Skeletal muscle satellite cell (primary cell): ENCODE measurements at regions not wholly inside any gene's neighbourhood (a gene's known extent, or its start where the extent isn't known, plus 50 kb on each side); places are given as distances from the start of the nearest gene placed in this dataset. TPM values are rescaled to one million over a fixed set of nuclear protein-coding genes. Genes with fewer than 3 reads are reported as not detected.

Experiments
- H3K27me3 ChIP-seq: 2 replicates; pipeline ENCODE4 v1.7.0; 2013; ENCODE audit warnings: low read length; ENCODE audit not compliant: control insufficient read depth, insufficient read depth
- H3K36me3 ChIP-seq: 2 replicates; pipeline ENCODE4 v1.7.0; 2013; ENCODE audit warnings: mild to moderate bottlenecking, control low read depth, low read length; ENCODE audit not compliant: insufficient read depth
- H3K4me1 ChIP-seq: 2 replicates; pipeline ENCODE4 v1.7.0; 2013; ENCODE audit warnings: low read length; ENCODE audit not compliant: control insufficient read depth, insufficient read depth
- H3K4me2 ChIP-seq: 2 replicates; pipeline ENCODE4 v1.7.0; 2013; ENCODE audit warnings: mild to moderate bottlenecking, low read length
- H3K4me3 ChIP-seq: 2 replicates; pipeline ENCODE4 v1.7.0; 2013; ENCODE audit warnings: low read length
- H3K9ac ChIP-seq: 2 replicates; pipeline ENCODE4 v1.7.0; 2013; ENCODE audit warnings: mild to moderate bottlenecking, low read depth, low read length, moderate library complexity
- H3K9me3 ChIP-seq: replicated peaks from 2 replicates; pipeline ENCODE4 v1.7.0; 2013; ENCODE audit warnings: mild to moderate bottlenecking, control low read depth, low read length
- small RNA-seq: library from RNA; depleted of rRNA; stranded (forward); fragments of <200 nt; gene quantifications from one replicate; pipeline ENCODE3, GENCODE V24; 2012

DNA sequence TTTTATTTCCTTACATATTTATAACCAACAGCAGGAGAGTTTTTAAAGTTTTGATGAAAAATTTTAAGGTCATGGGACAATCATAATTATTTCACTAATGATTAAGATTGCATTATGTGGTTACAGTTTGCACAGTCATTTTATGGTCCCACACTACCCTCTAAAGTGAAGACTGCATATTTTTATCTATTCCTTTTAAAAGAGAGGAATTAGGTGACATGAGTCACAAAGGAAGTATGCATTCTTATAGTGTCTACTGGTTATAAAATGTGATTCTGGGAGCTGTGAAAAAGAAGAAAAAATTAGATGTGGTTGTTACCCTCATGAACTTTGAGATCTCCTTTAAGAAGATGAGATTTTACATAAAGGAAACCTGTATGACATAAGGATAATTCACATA is 87.9 kb upstream of the GRIA1 start:
- Histone ChIP-seq H3K9me3 (no peaks in the 10 kb centered on the region), H3K36me3 (no peaks in the 10 kb centered on the region), H3K4me1 (peaks cover 17% of the 10 kb centered on the region), H3K27me3 (no peaks in the 10 kb centered on the region), H3K9ac (peak overlapping the region; percentile 16), H3K4me2 (no peak overlapping the region), H3K4me3 (no peak overlapping the region)

DNA sequence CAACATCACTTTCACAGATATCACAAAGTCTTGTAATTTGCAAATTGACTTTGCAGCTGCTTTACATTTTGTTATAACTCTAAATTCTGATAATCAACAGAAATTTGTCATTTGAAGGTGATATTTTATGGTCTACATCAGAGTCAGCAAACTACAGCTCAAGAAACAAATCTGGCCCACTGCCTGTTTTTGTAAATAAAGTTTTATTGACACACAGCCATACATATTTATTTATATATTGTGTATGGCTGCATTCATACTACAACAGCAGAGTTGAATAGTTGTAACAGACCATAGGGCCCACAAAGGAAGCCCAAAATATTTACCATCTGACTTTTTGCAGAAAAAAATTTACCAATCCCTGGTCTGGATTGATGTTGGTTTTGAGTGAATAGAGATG is 87.0 kb upstream of the GRIA1 start:
- Histone ChIP-seq H3K9ac (no peak overlapping the region), H3K4me2 (no peak overlapping the region), H3K9me3 (no peaks in the 10 kb centered on the region), H3K36me3 (no peaks in the 10 kb centered on the region), H3K27me3 (no peaks in the 10 kb centered on the region), H3K4me3 (no peak overlapping the region), H3K4me1 (peaks cover 17% of the 10 kb centered on the region)

DNA sequence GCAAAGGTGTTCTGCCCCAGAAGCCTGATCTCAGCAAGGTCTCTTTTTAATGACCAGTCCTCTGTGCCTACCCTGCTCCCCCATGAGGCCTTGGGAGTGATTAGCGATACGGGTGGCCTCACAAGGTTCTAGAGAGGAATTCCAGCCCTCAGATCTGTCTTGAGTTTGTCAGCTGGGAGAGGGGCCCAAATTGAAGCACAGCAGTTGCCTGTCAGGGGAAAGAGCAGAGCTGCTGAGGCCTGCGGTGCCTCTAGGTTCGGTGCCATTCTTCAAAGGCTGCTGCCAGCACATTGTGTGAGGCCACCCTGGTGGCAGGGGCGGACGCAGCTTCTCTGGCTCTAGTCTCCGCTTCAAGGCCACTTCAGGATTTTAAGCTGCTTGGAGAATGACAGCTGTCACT is 85.7 kb upstream of the GRIA1 start:
- Histone ChIP-seq H3K9me3 (no peaks in the 10 kb centered on the region), H3K4me2 (no peak overlapping the region), H3K4me3 (no peak overlapping the region), H3K4me1 (peaks cover 17% of the 10 kb centered on the region), H3K9ac (no peak overlapping the region), H3K36me3 (no peaks in the 10 kb centered on the region), H3K27me3 (no peaks in the 10 kb centered on the region)

DNA sequence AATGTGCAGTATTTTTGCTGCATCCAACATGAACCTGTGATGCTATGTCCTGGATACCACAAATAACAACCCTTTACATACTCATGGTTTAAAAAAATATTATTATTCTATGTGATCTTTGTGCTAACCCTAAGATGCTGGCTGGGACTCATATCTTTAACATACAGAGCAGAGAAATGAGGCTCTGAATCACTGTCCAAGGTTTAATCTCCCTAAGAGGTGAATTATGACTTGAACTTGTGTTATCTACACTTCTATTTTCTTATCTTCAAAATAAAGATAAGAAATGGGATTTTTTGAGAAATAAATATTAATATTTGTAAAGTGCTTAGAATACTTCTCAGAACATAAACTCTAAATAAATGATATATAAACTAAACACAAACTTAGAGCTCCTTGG is 68.8 kb upstream of the GRIA1 start:
- Histone ChIP-seq H3K27me3 (no peaks in the 10 kb centered on the region), H3K4me3 (no peak overlapping the region), H3K4me1 (no peaks in the 10 kb centered on the region), H3K9me3 (no peaks in the 10 kb centered on the region), H3K36me3 (no peaks in the 10 kb centered on the region), H3K4me2 (no peak overlapping the region), H3K9ac (no peak overlapping the region)

DNA sequence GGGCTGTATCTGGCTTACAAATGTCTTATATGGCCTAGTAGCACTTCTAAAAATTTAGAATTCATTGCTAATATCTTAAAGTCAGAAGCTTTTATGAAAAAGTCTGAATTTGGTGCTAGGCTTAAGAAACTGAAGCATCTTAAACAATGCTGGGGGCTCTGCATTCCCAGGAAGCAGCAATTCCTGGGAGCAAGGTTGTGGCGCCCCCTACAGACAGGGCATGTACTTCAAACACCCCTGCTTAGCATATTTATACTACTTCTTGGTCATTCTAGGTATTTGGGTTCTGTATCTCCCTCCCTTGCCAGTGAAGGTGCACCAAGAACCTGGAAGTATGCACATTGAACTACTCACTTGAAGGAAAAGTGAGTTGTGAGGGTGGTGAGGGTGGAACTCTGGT is 64.6 kb upstream of the GRIA1 start:
- Histone ChIP-seq H3K4me1 (no peaks in the 10 kb centered on the region), H3K4me3 (no peak overlapping the region), H3K9me3 (no peaks in the 10 kb centered on the region), H3K27me3 (no peaks in the 10 kb centered on the region), H3K36me3 (no peaks in the 10 kb centered on the region), H3K9ac (no peak overlapping the region), H3K4me2 (no peak overlapping the region)

DNA sequence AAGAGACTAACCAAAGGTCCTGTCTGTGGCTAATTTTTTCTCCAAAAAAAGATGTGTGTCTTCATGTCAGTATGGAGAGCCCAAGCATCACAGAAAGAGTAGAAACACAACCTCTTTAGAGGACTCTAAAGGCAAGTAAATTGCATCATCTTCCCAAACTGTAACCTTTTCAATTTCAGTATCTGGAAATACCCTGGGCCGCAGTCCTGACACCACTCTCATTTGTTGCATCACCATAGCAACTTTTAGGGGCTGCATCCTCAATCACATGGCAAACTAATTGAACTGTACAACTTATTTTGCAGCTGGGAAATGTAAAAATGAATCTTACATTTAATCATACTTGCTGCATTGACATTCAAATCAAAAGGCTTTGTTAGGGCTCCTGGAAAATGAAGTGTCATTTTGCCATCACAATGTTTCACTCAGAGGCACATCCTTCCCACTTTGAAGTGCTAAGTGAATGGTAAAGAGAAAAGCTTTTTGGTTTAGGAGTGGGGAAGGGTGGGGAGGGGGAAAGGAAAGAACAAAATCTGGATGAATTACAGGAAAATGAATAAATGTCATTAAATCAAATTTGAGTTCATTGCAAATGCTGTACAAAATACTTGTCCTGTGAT is 60.6 kb upstream of the GRIA1 start:
- H3K9ac ChIP-seq: no peak overlapping the region
- H3K4me2 ChIP-seq: no peak overlapping the region
- H3K27me3 ChIP-seq: no peaks in the 10 kb centered on the region
- no peaks in the 10 kb centered on the region for H3K4me1 ChIP-seq
- H3K4me3 ChIP-seq: no peak overlapping the region
- H3K9me3 ChIP-seq: no peaks in the 10 kb centered on the region
- no peaks in the 10 kb centered on the region for H3K36me3 ChIP-seq

DNA sequence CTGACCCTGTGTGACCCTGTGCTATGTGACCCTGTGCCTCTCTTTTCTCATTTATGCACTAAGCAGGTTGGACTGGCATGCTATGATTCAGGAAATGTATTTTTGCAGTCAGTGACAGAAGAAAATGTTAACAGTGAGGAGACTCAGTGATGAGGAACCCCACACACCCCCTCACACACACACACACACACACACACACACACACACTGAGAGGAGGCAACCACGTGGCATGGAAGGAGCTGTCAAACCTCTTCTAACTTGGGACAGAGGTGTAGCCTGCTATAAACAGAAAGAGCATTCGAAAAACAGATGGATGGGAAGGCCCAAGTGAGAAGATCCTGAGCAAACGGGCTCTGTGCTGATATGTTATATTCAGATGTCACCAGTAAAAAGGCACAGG is 57.9 kb upstream of the GRIA1 start:
- H3K9ac ChIP-seq: no peak overlapping the region
- no peaks in the 10 kb centered on the region for H3K27me3 ChIP-seq
- H3K9me3 ChIP-seq: no peaks in the 10 kb centered on the region
- no peaks in the 10 kb centered on the region for H3K36me3 ChIP-seq
- H3K4me3 ChIP-seq: no peak overlapping the region
- no peak overlapping the region for H3K4me2 ChIP-seq
- H3K4me1 ChIP-seq: no peaks in the 10 kb centered on the region

DNA sequence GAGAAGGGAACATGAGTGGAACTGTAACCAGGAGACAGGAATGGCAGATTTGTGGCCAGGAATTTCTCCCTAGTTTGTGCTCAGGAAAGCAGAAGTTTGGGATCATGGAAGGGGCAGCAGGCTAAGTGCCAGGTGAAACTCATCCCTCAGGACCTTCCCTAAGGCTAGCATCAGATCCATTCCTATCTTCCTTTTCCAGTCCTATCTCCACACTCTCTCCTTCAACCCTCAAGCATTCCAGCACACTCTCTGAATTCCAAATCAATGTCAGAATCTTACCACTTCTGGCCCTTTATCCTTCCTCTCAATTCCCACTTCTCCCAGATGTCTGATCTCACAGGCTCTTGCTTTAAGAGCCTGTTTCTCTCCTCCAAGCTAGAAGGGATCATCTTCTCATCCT is 53.2 kb upstream of the GRIA1 start:
- Histone ChIP-seq H3K36me3 (no peaks in the 10 kb centered on the region), H3K4me3 (no peak overlapping the region), H3K4me1 (no peaks in the 10 kb centered on the region), H3K27me3 (no peaks in the 10 kb centered on the region), H3K9ac (no peak overlapping the region), H3K9me3 (no peaks in the 10 kb centered on the region), H3K4me2 (no peak overlapping the region)

DNA sequence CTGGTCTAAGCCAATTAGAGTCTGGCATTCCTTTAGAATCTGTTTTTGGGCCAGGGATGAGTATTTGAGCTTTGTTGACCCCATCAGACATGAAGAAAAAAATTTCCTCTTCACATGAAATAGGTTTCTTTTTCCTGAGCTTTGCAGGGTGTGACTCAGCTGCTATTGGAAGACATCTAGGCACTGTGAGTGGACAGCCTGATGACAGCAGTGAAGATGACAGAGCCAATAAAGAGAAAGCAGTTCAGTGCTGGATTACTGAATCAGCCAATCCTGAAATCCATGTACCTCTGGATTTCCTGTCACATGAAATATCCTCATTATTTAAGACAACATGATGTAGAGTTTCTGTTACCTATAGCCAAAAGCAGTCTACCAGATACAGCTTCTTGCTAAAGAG is 51.3 kb upstream of the GRIA1 start:
- H3K4me1 ChIP-seq: no peaks in the 10 kb centered on the region
- H3K9ac ChIP-seq: no peak overlapping the region
- H3K4me2 ChIP-seq: no peak overlapping the region
- H3K27me3 ChIP-seq: no peaks in the 10 kb centered on the region
- H3K36me3 ChIP-seq: no peaks in the 10 kb centered on the region
- H3K9me3 ChIP-seq: no peaks in the 10 kb centered on the region
- no peak overlapping the region for H3K4me3 ChIP-seq

Small RNA genes in the stretch of these regions (small RNA-seq; reads per million reads assigned to genes)
- gene AC008571.1: not detected
